Breast epithelium (tissue), 4 donors: ENCODE measurements at regions not wholly inside any gene's neighbourhood (a gene's known extent, or its start where the extent isn't known, plus 50 kb on each side); places are given as distances from the start of the nearest gene placed in this dataset.

Experiments
- DNase-seq, 2 donors: peaks; one replicate each; pipeline ENCODE4 v3.0.0-alpha.2; 2019; ENCODE audit warnings: low spot score in 2 of 2
- H3K27ac ChIP-seq, 2 donors: fragments of 200-600 bp; sonication (generic) in 1 of 2; one replicate each; pipeline ENCODE4 v1.5.1; 2016 to 2019; ENCODE audit warnings: mild to moderate bottlenecking in 1 of 2
- H3K27me3 ChIP-seq, 2 donors: fragments of 200-600 bp; sonication (generic) in 1 of 2; one replicate each; pipeline versions ENCODE4 v1.5.1 to v1.6.0; 2017 to 2019; ENCODE audit warnings: control low read depth in 1 of 2, mild to moderate bottlenecking in 1 of 2
- H3K36me3 ChIP-seq: fragments of 200-600 bp; one replicate; pipeline ENCODE4 v1.5.1; 2019
- H3K4me1 ChIP-seq, 2 donors: fragments of 200-600 bp; sonication (generic); one replicate each; pipeline ENCODE4 v1.5.1; 2016 to 2019; ENCODE audit warnings: control low read depth in 1 of 2
- H3K4me3 ChIP-seq, 3 donors: fragments of 200-600 bp; sonication (generic); 1 replicate in 2 of 3; 2 replicates in 1 of 3; pipeline ENCODE4 v1.5.1; 2016 to 2019; ENCODE audit warnings: mild to moderate bottlenecking in 3 of 3, moderate library complexity in 2 of 3
- H3K9me3 ChIP-seq, 2 donors: fragments of 200-600 bp; sonication (generic) in 1 of 2; one replicate each; pipeline ENCODE4 v1.5.1; 2016 to 2019; ENCODE audit warnings: control low read depth in 1 of 2
- CTCF ChIP-seq, 3 donors: fragments of 450-650 bp; IDR thresholded peaks; one replicate each; pipeline ENCODE4 v1.5.1; 2016 to 2017; ENCODE audit warnings: antibody characterized with exemption in 3 of 3, mild to moderate bottlenecking in 3 of 3, moderate library complexity in 3 of 3
- POLR2A ChIP-seq: fragments of 450-650 bp; IDR thresholded peaks from one replicate; pipeline ENCODE4 v1.6.1; 2016; ENCODE audit warnings: antibody characterized with exemption, mild to moderate bottlenecking, moderate library complexity
- POLR2AphosphoS5 ChIP-seq, 3 donors: sonication (generic); formaldehyde crosslinking; IDR thresholded peaks; one replicate each; pipeline ENCODE4 v1.6.1; 2017; ENCODE audit warnings: antibody characterized with exemption in 3 of 3
- intact Hi-C: fragments of 100-400 bp; cut with DNase I; formaldehyde crosslinking; loops from one replicate; pipeline ENCODE4 v1.15.1; 2023; ENCODE audit warnings: low total_unique reads

GRCh38 chr12:88303335-88303734, 161.2 kb downstream of the TMTC3 start:
- no peaks in the 10 kb centered on the region for H3K36me3 ChIP-seq
- no peaks in the 10 kb centered on the region for H3K27me3 ChIP-seq
- H3K9me3 ChIP-seq: no peaks in the 10 kb centered on the region
- H3K27ac ChIP-seq: no peak overlapping the region
- intact Hi-C loops: no loop called here
- H3K4me1 ChIP-seq: no peaks in the 10 kb centered on the region
- TF ChIP-seq POLR2AphosphoS5 (IDR thresholded peaks at IDR 0.05) (no peak), CTCF (IDR thresholded peaks at IDR 0.05) (no peak), POLR2A (no peak)
- no peak overlapping the region for H3K4me3 ChIP-seq
- DNase-seq: no peak

DNA sequence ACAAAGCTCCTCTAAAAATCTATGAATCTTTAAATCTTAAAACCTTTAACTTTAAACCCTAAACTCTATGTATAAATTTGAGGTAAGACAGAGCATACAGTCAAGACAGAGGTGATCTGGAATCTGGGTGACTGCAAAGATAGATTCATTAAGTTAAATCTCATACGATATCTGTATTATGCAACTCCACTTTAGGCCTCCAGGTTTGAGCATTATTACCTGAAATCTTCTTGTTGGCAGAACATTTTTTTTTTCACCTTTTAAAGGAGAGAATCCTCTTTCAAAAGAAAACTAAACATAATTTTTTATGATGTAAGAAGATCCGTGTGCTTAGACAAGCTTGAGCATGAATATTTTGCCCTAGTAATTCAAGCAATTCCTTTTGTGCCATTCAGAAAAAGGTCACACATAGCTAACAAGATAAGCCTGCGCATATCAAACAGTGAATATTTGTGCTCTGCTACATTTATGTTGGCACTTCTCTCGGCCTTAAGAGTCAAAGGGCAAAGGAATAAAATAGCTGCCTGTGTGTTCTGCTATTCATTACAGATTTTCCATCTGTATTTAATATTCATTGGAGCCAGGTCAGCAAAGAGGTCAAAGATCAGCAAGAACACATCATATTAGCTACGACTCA, 163.3 kb downstream of the TMTC3 start:
- Histone ChIP-seq H3K4me1 (no peaks in the 10 kb centered on the region), H3K27ac (no peak overlapping the region), H3K27me3 (no peaks in the 10 kb centered on the region), H3K4me3 (no peak overlapping the region), H3K36me3 (no peaks in the 10 kb centered on the region), H3K9me3 (no peaks in the 10 kb centered on the region)
- intact Hi-C loops: loop anchor here (2.0 kb wide), 1 partner anchor 25 kb away; no protein-coding TSS in a partner anchor
- DNase-seq: no peak
- no peak for TF ChIP-seq POLR2A
- no peak for TF ChIP-seq POLR2AphosphoS5 (IDR thresholded peaks at IDR 0.05)
- TF ChIP-seq CTCF (IDR thresholded peaks at IDR 0.05): no peak

DNA sequence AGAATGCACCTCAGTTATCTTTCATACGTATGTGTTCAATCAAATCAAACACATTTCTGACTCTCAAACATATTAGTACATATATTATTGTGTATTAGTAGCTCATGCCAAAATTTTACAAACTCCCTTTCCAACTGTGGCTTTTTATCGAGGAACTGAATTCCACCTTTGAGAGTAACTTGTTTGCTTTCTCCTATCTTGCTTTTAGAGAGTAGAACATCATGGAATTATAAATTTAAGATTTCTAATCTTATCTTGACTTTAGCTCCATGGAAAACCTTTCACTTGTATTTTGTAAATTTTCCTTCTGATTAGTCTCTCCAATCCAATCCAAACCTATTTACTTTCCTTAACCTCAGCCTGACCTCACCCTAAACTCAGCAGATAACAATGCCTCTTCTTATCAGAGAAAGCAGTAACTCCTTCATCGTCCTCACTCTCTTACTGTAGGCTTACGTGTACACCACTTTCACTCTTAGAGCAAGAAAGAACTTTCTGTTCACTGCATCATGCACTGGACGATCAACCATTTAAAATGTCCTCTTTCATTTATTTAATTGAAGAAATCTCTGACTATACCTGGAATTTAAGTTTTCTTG, 164.5 kb downstream of the TMTC3 start:
- no peaks in the 10 kb centered on the region for H3K4me1 ChIP-seq
- no peak for DNase-seq
- no peak overlapping the region for H3K27ac ChIP-seq
- TF ChIP-seq POLR2A (no peak), POLR2AphosphoS5 (IDR thresholded peaks at IDR 0.05) (no peak), CTCF (IDR thresholded peaks at IDR 0.05) (no peak)
- intact Hi-C loops: no loop called here
- no peak overlapping the region for H3K4me3 ChIP-seq
- H3K27me3 ChIP-seq: no peaks in the 10 kb centered on the region
- H3K9me3 ChIP-seq: no peaks in the 10 kb centered on the region
- H3K36me3 ChIP-seq: no peaks in the 10 kb centered on the region

DNA sequence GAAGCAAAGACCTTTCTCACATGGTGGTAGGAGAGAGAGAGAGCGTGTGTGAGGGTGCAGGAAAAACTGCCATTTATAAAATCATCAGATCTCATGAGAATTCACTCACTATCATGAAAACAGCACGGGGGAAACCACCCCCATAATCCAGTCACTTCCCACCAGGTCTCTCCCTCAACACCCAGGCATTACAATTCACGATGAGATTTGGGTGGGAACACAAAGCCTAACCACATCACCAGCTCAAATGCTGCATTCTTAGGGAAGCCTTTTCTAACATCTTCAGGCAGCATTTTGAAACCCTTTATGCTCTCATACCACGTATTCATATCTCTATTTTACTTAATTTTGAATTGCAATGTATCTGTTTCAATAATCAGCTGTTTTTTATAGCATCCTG, 165.9 kb downstream of the TMTC3 start:
- H3K27me3 ChIP-seq: no peaks in the 10 kb centered on the region
- no peak for DNase-seq
- no peak overlapping the region for H3K27ac ChIP-seq
- no peak overlapping the region for H3K4me3 ChIP-seq
- H3K9me3 ChIP-seq: no peaks in the 10 kb centered on the region
- no peaks in the 10 kb centered on the region for H3K36me3 ChIP-seq
- TF ChIP-seq POLR2A: no peak
- TF ChIP-seq POLR2AphosphoS5 (IDR thresholded peaks at IDR 0.05): no peak
- TF ChIP-seq CTCF (IDR thresholded peaks at IDR 0.05): no peak
- intact Hi-C loops: no loop called here
- no peaks in the 10 kb centered on the region for H3K4me1 ChIP-seq

GRCh38 chr12:88308825-88309224, 166.7 kb downstream of the TMTC3 start:
- no peaks in the 10 kb centered on the region for H3K27me3 ChIP-seq
- DNase-seq: no peak
- TF ChIP-seq CTCF (IDR thresholded peaks at IDR 0.05) (no peak), POLR2A (no peak), POLR2AphosphoS5 (IDR thresholded peaks at IDR 0.05) (no peak)

More at GRCh38 chr12:88308825-88309224, 166.7 kb downstream of the TMTC3 start:
- no peaks in the 10 kb centered on the region for H3K9me3 ChIP-seq
- no peaks in the 10 kb centered on the region for H3K4me1 ChIP-seq
- H3K27ac ChIP-seq: no peak overlapping the region
- intact Hi-C loops: no loop called here
- no peaks in the 10 kb centered on the region for H3K36me3 ChIP-seq
- no peak overlapping the region for H3K4me3 ChIP-seq
